HepG2 (cell line): ENCODE measurements at regions not wholly inside any gene's neighbourhood (a gene's known extent, or its start where the extent isn't known, plus 50 kb on each side); places are given as distances from the start of the nearest gene placed in this dataset.

Source experiments
- CBX2 ChIP-seq, 2 experiments: fragments of 200-600 bp in 1 of 2; sonication (generic); formaldehyde crosslinking in 1 of 2; IDR thresholded peaks; 2 replicates each; pipeline versions ENCODE4 v1.7.0 to v1.8.1; 2018 to 2022; ENCODE audit warnings: low read depth in 2 of 2, low read length in 1 of 2, mild to moderate bottlenecking in 1 of 2, missing genetic modification reagents in 1 of 2
- CHCHD3 ChIP-seq: sonication (generic); formaldehyde crosslinking; IDR thresholded peaks from 2 replicates; pipeline ENCODE4 v1.8.0; 2022; ENCODE audit warnings: mild to moderate bottlenecking, missing genetic modification reagents, moderate library complexity
- CREB1 ChIP-seq, 2 experiments: fragments of 450-650 bp in 1 of 2; IDR thresholded peaks; 2 replicates each; pipeline ENCODE4 v1.6.1; 2016 to 2017; ENCODE audit warnings: control low read depth in 1 of 2, mild to moderate bottlenecking in 1 of 2, missing compliant biosample characterization in 1 of 2, missing genetic modification characterization in 1 of 2
- FOSL2 ChIP-seq: sonication (generic); formaldehyde crosslinking; IDR thresholded peaks from 2 replicates; pipeline ENCODE4 v1.4.0; 2020; ENCODE audit warnings: missing genetic modification reagents
- ZBTB1 ChIP-seq: sonication (generic); formaldehyde crosslinking; IDR thresholded peaks from 2 replicates; pipeline ENCODE4 v1.4.0; 2020; ENCODE audit warnings: missing genetic modification reagents, borderline replicate concordance
- ZNF354B ChIP-seq: sonication (generic); formaldehyde crosslinking; IDR thresholded peaks from 2 replicates; pipeline ENCODE4 v1.8.0; 2022; ENCODE audit warnings: mild to moderate bottlenecking, missing genetic modification reagents
- ZNF431 ChIP-seq: sonication (generic); formaldehyde crosslinking; IDR thresholded peaks from 2 replicates; pipeline ENCODE4 v1.9.0; 2022; ENCODE audit warnings: missing genetic modification reagents, low read depth, mild to moderate bottlenecking, borderline replicate concordance
- TF ChIP-seq, protein P1 (sequence below): sonication (generic); formaldehyde crosslinking; IDR thresholded peaks from 2 replicates; pipeline ENCODE4 v1.5.0; 2020; ENCODE audit warnings: mild to moderate bottlenecking, missing genetic modification reagents, moderate library complexity
- TF ChIP-seq, protein P2 (sequence below): sonication (generic); formaldehyde crosslinking; IDR thresholded peaks from 2 replicates; pipeline ENCODE4 v1.5.1; 2020; ENCODE audit warnings: missing genetic modification reagents, mild to moderate bottlenecking, borderline replicate concordance
- TF ChIP-seq, protein P3 (sequence below): sonication (generic); formaldehyde crosslinking; IDR thresholded peaks from 2 replicates; pipeline ENCODE4 v1.9.0; 2021; ENCODE audit warnings: missing genetic modification reagents, borderline replicate concordance
- TF ChIP-seq, protein P4 (sequence below): sonication (generic); formaldehyde crosslinking; IDR thresholded peaks from 2 replicates; pipeline ENCODE4 v1.5.0; 2020; ENCODE audit warnings: mild to moderate bottlenecking, missing genetic modification reagents

DNA sequence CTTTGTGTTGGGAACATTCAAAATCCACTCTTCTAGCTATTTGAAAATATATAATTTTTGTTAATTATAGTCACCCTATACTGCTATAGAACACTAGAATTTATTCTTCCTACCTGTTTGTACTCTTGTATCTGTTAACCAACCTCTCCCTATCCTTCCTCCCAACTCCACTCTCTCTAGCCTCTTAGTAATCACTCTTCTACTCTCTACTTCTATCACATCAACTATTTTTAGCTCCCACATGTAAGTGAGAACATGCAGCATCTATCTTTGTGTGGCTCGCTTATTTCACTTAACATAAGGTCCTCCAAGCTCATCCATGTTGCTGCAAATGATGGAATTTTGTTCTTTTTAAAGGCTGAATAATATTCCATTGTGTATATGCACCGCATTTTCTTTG, 537.3 kb downstream of the MID1IP1 start:
- no peak for TF ChIP-seq FOSL2 (CRISPR knock-in tag)
- TF ChIP-seq CREB1 (IDR thresholded peaks at IDR 0.05) = no peak
- TF ChIP-seq CREB1 (CRISPR knock-in tag; IDR thresholded peaks at IDR 0.05) = no peak
- TF ChIP-seq CHCHD3 (CRISPR knock-in tag) = no peak
- TF ChIP-seq, protein P1, sequence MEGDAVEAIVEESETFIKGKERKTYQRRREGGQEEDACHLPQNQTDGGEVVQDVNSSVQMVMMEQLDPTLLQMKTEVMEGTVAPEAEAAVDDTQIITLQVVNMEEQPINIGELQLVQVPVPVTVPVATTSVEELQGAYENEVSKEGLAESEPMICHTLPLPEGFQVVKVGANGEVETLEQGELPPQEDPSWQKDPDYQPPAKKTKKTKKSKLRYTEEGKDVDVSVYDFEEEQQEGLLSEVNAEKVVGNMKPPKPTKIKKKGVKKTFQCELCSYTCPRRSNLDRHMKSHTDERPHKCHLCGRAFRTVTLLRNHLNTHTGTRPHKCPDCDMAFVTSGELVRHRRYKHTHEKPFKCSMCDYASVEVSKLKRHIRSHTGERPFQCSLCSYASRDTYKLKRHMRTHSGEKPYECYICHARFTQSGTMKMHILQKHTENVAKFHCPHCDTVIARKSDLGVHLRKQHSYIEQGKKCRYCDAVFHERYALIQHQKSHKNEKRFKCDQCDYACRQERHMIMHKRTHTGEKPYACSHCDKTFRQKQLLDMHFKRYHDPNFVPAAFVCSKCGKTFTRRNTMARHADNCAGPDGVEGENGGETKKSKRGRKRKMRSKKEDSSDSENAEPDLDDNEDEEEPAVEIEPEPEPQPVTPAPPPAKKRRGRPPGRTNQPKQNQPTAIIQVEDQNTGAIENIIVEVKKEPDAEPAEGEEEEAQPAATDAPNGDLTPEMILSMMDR = no peak
- TF ChIP-seq ZNF431 (CRISPR knock-in tag) = no peak
- TF ChIP-seq, protein P2, sequence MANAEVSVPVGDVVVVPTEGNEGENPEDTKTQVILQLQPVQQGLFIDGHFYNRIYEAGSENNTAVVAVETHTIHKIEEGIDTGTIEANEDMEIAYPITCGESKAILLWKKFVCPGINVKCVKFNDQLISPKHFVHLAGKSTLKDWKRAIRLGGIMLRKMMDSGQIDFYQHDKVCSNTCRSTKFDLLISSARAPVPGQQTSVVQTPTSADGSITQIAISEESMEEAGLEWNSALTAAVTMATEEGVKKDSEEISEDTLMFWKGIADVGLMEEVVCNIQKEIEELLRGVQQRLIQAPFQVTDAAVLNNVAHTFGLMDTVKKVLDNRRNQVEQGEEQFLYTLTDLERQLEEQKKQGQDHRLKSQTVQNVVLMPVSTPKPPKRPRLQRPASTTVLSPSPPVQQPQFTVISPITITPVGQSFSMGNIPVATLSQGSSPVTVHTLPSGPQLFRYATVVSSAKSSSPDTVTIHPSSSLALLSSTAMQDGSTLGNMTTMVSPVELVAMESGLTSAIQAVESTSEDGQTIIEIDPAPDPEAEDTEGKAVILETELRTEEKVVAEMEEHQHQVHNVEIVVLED = no peak
- TF ChIP-seq ZBTB1 (CRISPR knock-in tag) = no peak
- TF ChIP-seq CBX2 (IDR thresholded peaks at IDR 0.05; ENCODE audit: low read depth, low read length) = no peak
- TF ChIP-seq CBX2 (CRISPR knock-in tag; IDR thresholded peaks at IDR 0.05; ENCODE audit: low read depth) = no peak
- TF ChIP-seq ZNF354B (CRISPR knock-in tag) = no peak
- TF ChIP-seq, protein P3, sequence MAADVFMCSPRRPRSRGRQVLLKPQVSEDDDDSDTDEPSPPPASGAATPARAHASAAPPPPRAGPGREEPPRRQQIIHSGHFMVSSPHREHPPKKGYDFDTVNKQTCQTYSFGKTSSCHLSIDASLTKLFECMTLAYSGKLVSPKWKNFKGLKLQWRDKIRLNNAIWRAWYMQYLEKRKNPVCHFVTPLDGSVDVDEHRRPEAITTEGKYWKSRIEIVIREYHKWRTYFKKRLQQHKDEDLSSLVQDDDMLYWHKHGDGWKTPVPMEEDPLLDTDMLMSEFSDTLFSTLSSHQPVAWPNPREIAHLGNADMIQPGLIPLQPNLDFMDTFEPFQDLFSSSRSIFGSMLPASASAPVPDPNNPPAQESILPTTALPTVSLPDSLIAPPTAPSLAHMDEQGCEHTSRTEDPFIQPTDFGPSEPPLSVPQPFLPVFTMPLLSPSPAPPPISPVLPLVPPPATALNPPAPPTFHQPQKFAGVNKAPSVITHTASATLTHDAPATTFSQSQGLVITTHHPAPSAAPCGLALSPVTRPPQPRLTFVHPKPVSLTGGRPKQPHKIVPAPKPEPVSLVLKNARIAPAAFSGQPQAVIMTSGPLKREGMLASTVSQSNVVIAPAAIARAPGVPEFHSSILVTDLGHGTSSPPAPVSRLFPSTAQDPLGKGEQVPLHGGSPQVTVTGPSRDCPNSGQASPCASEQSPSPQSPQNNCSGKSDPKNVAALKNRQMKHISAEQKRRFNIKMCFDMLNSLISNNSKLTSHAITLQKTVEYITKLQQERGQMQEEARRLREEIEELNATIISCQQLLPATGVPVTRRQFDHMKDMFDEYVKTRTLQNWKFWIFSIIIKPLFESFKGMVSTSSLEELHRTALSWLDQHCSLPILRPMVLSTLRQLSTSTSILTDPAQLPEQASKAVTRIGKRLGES (CRISPR knock-in tag) = no peak
- TF ChIP-seq, protein P4, sequence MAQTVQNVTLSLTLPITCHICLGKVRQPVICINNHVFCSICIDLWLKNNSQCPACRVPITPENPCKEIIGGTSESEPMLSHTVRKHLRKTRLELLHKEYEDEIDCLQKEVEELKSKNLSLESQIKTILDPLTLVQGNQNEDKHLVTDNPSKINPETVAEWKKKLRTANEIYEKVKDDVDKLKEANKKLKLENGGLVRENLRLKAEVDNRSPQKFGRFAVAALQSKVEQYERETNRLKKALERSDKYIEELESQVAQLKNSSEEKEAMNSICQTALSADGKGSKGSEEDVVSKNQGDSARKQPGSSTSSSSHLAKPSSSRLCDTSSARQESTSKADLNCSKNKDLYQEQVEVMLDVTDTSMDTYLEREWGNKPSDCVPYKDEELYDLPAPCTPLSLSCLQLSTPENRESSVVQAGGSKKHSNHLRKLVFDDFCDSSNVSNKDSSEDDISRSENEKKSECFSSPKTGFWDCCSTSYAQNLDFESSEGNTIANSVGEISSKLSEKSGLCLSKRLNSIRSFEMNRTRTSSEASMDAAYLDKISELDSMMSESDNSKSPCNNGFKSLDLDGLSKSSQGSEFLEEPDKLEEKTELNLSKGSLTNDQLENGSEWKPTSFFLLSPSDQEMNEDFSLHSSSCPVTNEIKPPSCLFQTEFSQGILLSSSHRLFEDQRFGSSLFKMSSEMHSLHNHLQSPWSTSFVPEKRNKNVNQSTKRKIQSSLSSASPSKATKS (CRISPR knock-in tag) = no peak
